Peyer's patch (tissue), 4 donors: ENCODE measurements at regions not wholly inside any gene's neighbourhood (a gene's known extent, or its start where the extent isn't known, plus 50 kb on each side); places are given as distances from the start of the nearest gene placed in this dataset.

Source experiments
- CTCF ChIP-seq, 6 experiments: fragments of 450-650 bp in 4 of 6; fragments of 200-600 bp in 2 of 6; sonication (generic) in 1 of 6; IDR thresholded peaks; one replicate each; pipeline ENCODE4 v1.5.1; 2017 to 2019; ENCODE audit warnings: antibody characterized with exemption in 6 of 6, mild to moderate bottlenecking in 3 of 6, moderate library complexity in 1 of 6
- POLR2A ChIP-seq, 2 donors: fragments of 450-650 bp; IDR thresholded peaks; one replicate each; pipeline ENCODE4 v1.5.1; 2017; ENCODE audit warnings: antibody characterized with exemption in 2 of 2, mild to moderate bottlenecking in 2 of 2, moderate library complexity in 2 of 2

GRCh38 chr4:129378364-129378763 lies 282.4 kb downstream of the C4orf33 start:
- no peak for TF ChIP-seq CTCF (IDR thresholded peaks at IDR 0.05)
- no peak for TF ChIP-seq POLR2A (IDR thresholded peaks at IDR 0.05)
